ENCODE measurements at regions not wholly inside any gene's neighbourhood (a gene's known extent, or its start where the extent isn't known, plus 50 kb on each side); places are given as distances from the start of the nearest gene placed in this dataset.

DNA sequence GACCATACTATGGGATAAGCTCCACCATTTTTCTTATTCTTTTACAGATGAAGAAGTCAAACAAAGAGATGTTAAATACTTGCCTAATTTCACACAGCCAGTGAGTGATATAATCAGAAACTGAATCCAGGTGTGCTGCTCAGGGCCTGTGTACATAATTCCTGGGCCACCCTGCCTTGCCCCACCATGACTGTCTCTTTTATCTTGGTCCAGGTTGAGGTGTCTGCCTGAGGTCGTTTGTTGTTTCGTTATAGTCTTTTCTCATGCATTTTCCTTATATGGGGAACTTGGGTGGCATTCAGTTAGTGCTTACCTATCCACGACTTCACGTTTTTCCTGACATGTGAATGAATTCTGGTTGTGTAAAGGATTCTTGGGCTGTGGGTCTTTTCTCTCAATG, 277.6 kb downstream of the COL12A1 start:
- TF ChIP-seq CTCF (IDR thresholded peaks at IDR 0.05) (no peak), POLR2A (IDR thresholded peaks at IDR 0.05) (no peak)

Data from uterus (tissue), 2 donors.